ENCODE measurements at regions not wholly inside any gene's neighbourhood (a gene's known extent, or its start where the extent isn't known, plus 50 kb on each side); places are given as distances from the start of the nearest gene placed in this dataset.

- ATAC-seq (no peak), DNase-seq (no peak)
- CTCF ChIA-PET: no interaction called here
- peaks cover 3% of the 10 kb centered on the region for H3K9me3 Mint-ChIP-seq (ENCODE audit: low read depth)
- peaks cover 3% of the 10 kb centered on the region for H3K36me3 Mint-ChIP-seq
- H3K27me3 Mint-ChIP-seq: no peaks in the 10 kb centered on the region
- H3K27ac Mint-ChIP-seq: no peak overlapping the region
- no peaks in the 10 kb centered on the region for H3K4me1 Mint-ChIP-seq
- no peak overlapping the region for H3K4me3 Mint-ChIP-seq
These were observed 52.6 kb upstream of the BICD1 start for GRCh38 chr12:32053881-32054624.

Measured in activated CD8-positive, alpha-beta memory T cell treated with anti-CD3 and anti-CD28 coated beads, Interleukin-2, amount 10 ng/mL, durations not matched to agents 7 days and 5 days (primary cell).